HepG2 (cell line): ENCODE measurements at regions not wholly inside any gene's neighbourhood (a gene's known extent, or its start where the extent isn't known, plus 50 kb on each side); places are given as distances from the start of the nearest gene placed in this dataset.

Experiments used
- ARID3A ChIP-seq: IDR thresholded peaks from 2 replicates; pipeline ENCODE4 v1.6.1; 2012; ENCODE audit warnings: low read depth, low read length, improper control_type of control experiment
- ARNT ChIP-seq: fragments of 450-650 bp; IDR thresholded peaks from 2 replicates; pipeline ENCODE4 v1.6.1; 2017
- ELF4 ChIP-seq: sonication (generic); formaldehyde crosslinking; IDR thresholded peaks from 2 replicates; pipeline ENCODE4 v1.5.0; 2020; ENCODE audit warnings: missing genetic modification reagents, mild to moderate bottlenecking, moderate library complexity, borderline replicate concordance
- ETV5 ChIP-seq: IDR thresholded peaks from 2 replicates; pipeline ENCODE4 v1.6.1; 2018; ENCODE audit warnings: missing biosample characterization, missing genetic modification reagents, inconsistent platforms, borderline replicate concordance
- GABPA ChIP-seq, 2 experiments: IDR thresholded peaks; 2 replicates each; pipeline ENCODE4 v1.6.1; 2011 to 2016; ENCODE audit warnings: low read depth in 2 of 2, low read length in 1 of 2, missing biosample characterization in 1 of 2, missing genetic modification characterization in 1 of 2
- GTF2F1 ChIP-seq: fragments of 150-350 bp; IDR thresholded peaks from 2 replicates; pipeline ENCODE4 v1.6.1; 2014; ENCODE audit warnings: low read length
- JUN ChIP-seq: sonication (generic); formaldehyde crosslinking; IDR thresholded peaks from 2 replicates; pipeline ENCODE4 v1.4.0; 2020; ENCODE audit warnings: mild to moderate bottlenecking, missing genetic modification reagents
- NFE2 ChIP-seq: sonication (generic); formaldehyde crosslinking; IDR thresholded peaks from 2 replicates; pipeline ENCODE4 v1.4.0; 2020; ENCODE audit warnings: missing genetic modification reagents
- PAX8 ChIP-seq: sonication (generic); formaldehyde crosslinking; IDR thresholded peaks from 2 replicates; pipeline ENCODE4 v1.8.0; 2022; ENCODE audit warnings: mild to moderate bottlenecking, missing genetic modification reagents, borderline replicate concordance
- RAD21 ChIP-seq: fragments of 450-650 bp; formaldehyde crosslinking; IDR thresholded peaks from 2 replicates; pipeline ENCODE4 v1.5.0; 2020; ENCODE audit warnings: mild to moderate bottlenecking
- U2AF2 ChIP-seq: fragments of 200-400 bp; formaldehyde crosslinking; IDR thresholded peaks from 2 replicates; pipeline ENCODE4 v1.6.1; 2017; ENCODE audit warnings: low read depth, mild to moderate bottlenecking, low read length
- ZBTB20 ChIP-seq: sonication (generic); formaldehyde crosslinking; IDR thresholded peaks from 2 replicates; pipeline ENCODE4 v1.8.1; 2023; ENCODE audit warnings: missing genetic modification reagents, low read depth, mild to moderate bottlenecking, borderline replicate concordance
- ZFP36L1 ChIP-seq: sonication (generic); formaldehyde crosslinking; IDR thresholded peaks from 2 replicates; pipeline ENCODE4 v1.8.0; 2022; ENCODE audit warnings: mild to moderate bottlenecking, missing genetic modification reagents, moderate library complexity

DNA sequence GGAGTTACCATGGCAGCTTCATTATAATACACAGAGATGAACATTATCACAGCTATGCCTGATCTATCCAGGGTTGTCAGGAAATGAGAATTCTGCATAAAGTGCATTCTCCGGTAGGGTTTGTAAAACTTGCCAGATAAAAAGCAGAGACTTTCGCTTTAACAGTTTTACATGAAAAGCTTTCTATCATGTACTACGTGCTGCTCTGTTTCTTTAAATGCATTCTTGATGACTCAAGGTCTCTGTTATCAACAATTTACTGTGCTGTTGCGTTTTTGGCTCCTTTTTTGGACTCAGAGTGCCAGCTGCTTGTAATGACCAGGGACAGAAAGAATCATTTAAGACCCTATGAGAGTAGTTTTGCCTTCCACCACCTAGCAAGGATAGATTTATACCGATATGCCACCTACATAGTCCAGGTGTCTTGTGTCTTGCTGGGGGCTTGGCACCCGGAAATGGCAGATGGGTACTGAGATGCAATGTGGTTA lies 371.2 kb downstream of the BTG1 start:
- TF ChIP-seq ZBTB20 (CRISPR knock-in tag) (no peak), U2AF2 (no peak), RAD21 (no peak), ELF4 (no peak), NFE2 (CRISPR knock-in tag) (no peak), GTF2F1 (no peak), ETV5 (CRISPR knock-in tag) (no peak), ARNT (no peak), JUN (CRISPR knock-in tag) (no peak), ZFP36L1 (CRISPR knock-in tag) (no peak), PAX8 (no peak), ARID3A (no peak), GABPA (IDR thresholded peaks at IDR 0.05; ENCODE audit: low read depth, low read length) (no peak), GABPA (CRISPR knock-in tag; IDR thresholded peaks at IDR 0.05; ENCODE audit: low read depth) (no peak)
